ENCODE measurements at regions not wholly inside any gene's neighbourhood (a gene's known extent, or its start where the extent isn't known, plus 50 kb on each side); places are given as distances from the start of the nearest gene placed in this dataset.

DNA sequence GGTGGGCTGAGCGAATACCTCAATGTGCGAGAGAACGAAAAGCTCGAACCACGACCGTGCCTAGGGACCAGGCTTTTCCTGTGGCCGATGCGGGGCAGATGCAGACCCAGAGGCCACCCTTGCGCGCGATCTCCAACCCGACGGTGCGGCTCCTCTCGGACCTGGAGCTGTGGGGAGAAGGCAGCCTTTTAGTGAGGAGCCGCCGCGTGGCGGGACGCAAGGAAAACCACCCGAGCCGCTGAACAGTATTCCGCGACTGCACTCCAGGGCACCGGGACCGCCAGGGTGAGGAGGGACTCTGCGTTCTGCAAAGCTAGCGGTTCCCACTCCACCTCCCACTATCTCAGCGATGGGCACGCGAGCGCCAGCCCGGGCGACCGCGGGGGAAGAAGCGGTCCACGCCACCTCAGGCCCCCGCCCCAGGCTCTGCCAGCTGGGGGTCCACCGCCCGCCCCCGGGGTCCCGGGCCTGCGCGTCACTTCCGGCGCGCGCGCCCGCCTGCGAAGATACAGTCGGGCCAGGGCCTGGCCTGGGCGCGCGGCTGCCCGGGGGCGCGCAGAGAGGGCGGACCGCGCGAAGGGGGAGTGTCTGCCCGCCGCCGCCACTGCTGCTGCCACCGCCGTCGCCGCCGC lies 66.5 kb upstream of the PRKACB start (continued):
- TF ChIP-seq BCLAF1 (IDR thresholded peaks at IDR 0.05; ENCODE audit: borderline replicate concordance in 1 of 2, control insufficient read depth in 1 of 2, low read depth in 2 of 2, low read length in 1 of 2) (no peak), TSHZ1 (CRISPR knock-in tag; IDR thresholded peaks at IDR 0.05) (no peak), PATZ1 (CRISPR knock-in tag; IDR thresholded peaks at IDR 0.05; ENCODE audit: borderline replicate concordance) (no peak), PTRF (tag; IDR thresholded peaks at IDR 0.05) (no peak), MBD2 (IDR thresholded peaks at IDR 0.05; ENCODE audit: borderline replicate concordance, low read depth) (no peak), NRF1 (conservative IDR thresholded peaks at IDR 0.05 in 1 of 2, IDR thresholded peaks at IDR 0.05 in 1 of 2) (peak in 1 of 2 experiments; percentile 60; a peak in 2 of 4 replicates), FOXK2 (conservative IDR thresholded peaks at IDR 0.05 in 1 of 2, IDR thresholded peaks at IDR 0.05 in 1 of 2; ENCODE audit: low read depth in 2 of 2) (no peak), E2F1 (CRISPR knock-in tag; IDR thresholded peaks at IDR 0.05) (no peak; the same call in 1 of the 2 replicates), FOXM1 (IDR thresholded peaks at IDR 0.05; ENCODE audit: low read depth) (no peak), FOXM1 (CRISPR knock-in tag; IDR thresholded peaks at IDR 0.05; ENCODE audit: low read depth) (peak; percentile 32; the same call in 1 of the 2 replicates), IRF9 (tag; IDR thresholded peaks at IDR 0.05) (no peak), ZNF212 (CRISPR knock-in tag; IDR thresholded peaks at IDR 0.05) (no peak), MYNN (IDR thresholded peaks at IDR 0.05) (no peak; the same call in 1 of the 2 replicates), MYNN (CRISPR knock-in tag; IDR thresholded peaks at IDR 0.05) (no peak), ZNF165 (CRISPR knock-in tag; IDR thresholded peaks at IDR 0.05; ENCODE audit: borderline replicate concordance) (no peak), KLF1 (tag; IDR thresholded peaks at IDR 0.05) (peak; percentile 49; the same call in 1 of the 2 replicates), NFYB (IDR thresholded peaks at IDR 0.05; ENCODE audit: extremely low read depth, insufficient read length) (no peak)

All from K562 (cell line).